Astrocyte of the cerebellum (primary cell): ENCODE measurements at regions not wholly inside any gene's neighbourhood (a gene's known extent, or its start where the extent isn't known, plus 50 kb on each side); places are given as distances from the start of the nearest gene placed in this dataset.

ENCODE experiments used
- DNase-seq: peaks from one replicate; pipeline ENCODE4 v3.0.0-alpha.2; 2011; ENCODE audit warnings: low read depth
- H3K4me3 ChIP-seq: 2 replicates; pipeline ENCODE4 v1.5.1; 2011; ENCODE audit warnings: mild to moderate bottlenecking, low read depth, low read length, moderate library complexity
- in situ Hi-C: cut with HindIII; loops from 2 replicates; pipeline ENCODE4 v1.10.0; 2017; ENCODE audit warnings: low sequenced_read_pairs
- TF ChIP-seq, protein P1 (sequence below): IDR thresholded peaks from 2 replicates; pipeline ENCODE4 v1.5.1; 2012; ENCODE audit warnings: low read length, low read depth, moderate library complexity, mild to moderate bottlenecking; ENCODE audit errors: missing control alignments

DNA sequence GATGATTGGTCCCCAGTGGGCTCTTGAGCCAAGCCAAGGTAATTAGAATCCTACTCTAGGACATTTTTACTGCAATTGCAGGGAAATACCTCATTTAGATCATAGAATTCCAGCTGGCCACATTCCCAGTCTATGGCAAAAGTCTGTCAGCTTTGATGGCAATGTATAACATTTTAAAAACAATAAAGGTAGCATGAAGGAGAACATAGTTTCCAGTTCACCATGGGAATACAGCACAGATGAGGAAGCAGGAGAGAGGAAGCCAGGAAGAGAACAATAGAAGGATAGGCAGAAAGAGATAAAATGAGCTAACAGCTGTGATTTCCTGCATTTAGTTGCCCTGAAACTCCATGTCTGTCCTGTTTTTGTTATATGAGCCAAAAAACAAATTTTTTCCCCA lies 897.3 kb upstream of the DDX18 start:
- TF ChIP-seq, protein P1, sequence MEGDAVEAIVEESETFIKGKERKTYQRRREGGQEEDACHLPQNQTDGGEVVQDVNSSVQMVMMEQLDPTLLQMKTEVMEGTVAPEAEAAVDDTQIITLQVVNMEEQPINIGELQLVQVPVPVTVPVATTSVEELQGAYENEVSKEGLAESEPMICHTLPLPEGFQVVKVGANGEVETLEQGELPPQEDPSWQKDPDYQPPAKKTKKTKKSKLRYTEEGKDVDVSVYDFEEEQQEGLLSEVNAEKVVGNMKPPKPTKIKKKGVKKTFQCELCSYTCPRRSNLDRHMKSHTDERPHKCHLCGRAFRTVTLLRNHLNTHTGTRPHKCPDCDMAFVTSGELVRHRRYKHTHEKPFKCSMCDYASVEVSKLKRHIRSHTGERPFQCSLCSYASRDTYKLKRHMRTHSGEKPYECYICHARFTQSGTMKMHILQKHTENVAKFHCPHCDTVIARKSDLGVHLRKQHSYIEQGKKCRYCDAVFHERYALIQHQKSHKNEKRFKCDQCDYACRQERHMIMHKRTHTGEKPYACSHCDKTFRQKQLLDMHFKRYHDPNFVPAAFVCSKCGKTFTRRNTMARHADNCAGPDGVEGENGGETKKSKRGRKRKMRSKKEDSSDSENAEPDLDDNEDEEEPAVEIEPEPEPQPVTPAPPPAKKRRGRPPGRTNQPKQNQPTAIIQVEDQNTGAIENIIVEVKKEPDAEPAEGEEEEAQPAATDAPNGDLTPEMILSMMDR: no peak
- in situ Hi-C loops: no loop called here
- DNase-seq: no peak
- H3K4me3 ChIP-seq: no peak overlapping the region

GRCh38 chr2:116918574-116918973 lies 895.9 kb upstream of the DDX18 start:
- DNase-seq: no peak
- in situ Hi-C loops: no loop called here
- TF ChIP-seq, protein P1: no peak
- H3K4me3 ChIP-seq: no peak overlapping the region

DNA sequence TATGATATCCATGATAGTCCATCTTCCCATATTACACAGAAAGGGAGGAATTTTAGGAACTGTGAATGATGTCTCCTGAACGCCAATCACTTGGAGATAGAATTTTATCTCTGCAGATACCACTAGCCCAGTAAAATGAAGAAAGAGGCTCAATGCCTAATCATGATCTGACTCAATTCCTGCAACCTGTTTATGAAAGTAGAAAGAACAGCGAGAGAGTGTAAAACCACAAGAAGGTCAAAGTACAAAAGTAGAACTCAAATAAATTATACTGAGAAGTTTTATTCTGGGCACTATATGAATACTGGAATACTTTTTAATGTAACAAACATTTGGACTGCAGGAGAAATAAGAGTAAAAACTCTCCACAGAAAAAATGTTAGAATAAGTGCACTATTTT lies 892.1 kb upstream of the DDX18 start:
- in situ Hi-C loops: no loop called here
- H3K4me3 ChIP-seq: no peak overlapping the region
- DNase-seq: no peak
- TF ChIP-seq, protein P1: no peak

DNA sequence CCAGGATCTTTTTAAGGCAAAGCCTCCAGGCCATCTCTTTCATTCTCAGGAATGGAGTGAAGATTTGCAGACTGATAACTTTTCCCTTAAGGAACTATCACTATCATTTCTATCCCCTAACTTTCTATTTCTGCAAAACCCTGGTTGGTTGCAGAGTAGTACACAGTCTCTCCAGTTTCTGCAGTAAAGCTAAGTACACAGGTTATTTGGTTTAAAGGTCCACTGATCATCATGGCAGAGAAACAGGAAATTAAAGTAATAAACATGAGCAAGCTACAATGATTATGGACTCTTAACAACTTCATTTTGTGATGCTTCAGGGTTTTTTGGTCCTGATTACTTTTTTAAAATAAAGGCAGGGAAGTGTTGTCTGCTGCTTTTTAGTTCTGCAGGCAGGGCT lies 890.0 kb upstream of the DDX18 start:
- in situ Hi-C loops: no loop called here
- no peak for DNase-seq
- no peak overlapping the region for H3K4me3 ChIP-seq
- TF ChIP-seq, protein P1: no peak

GRCh38 chr2:116935097-116935814 lies 879.2 kb upstream of the DDX18 start:
- TF ChIP-seq, protein P1: no peak
- no peak overlapping the region for H3K4me3 ChIP-seq
- DNase-seq: no peak
- in situ Hi-C loops: no loop called here

GRCh38 chr2:116948258-116948657 lies 866.2 kb upstream of the DDX18 start:
- no peak for DNase-seq
- H3K4me3 ChIP-seq: no peak overlapping the region
- TF ChIP-seq, protein P1: no peak
- in situ Hi-C loops: no loop called here
